GM23338 (cell line): ENCODE measurements at regions not wholly inside any gene's neighbourhood (a gene's known extent, or its start where the extent isn't known, plus 50 kb on each side); places are given as distances from the start of the nearest gene placed in this dataset.
A peak's percentile ranks its signal among the peaks of the same experiment; 100 is the strongest.
"Not testable (repeated sequence)": the region's sequence is repeated elsewhere in the genome, so short reads cannot be mapped to it uniquely, and the experiment has no call there.

ENCODE experiments used
- ATAC-seq: fragments of 200-7000 bp; cut with Tn5 transposase; 3 replicates; pipeline ENCODE4 v1.9.1; 2020
- DNase-seq: peaks from one replicate; pipeline ENCODE4 v3.0.0-alpha.2; 2015; ENCODE audit warnings: low spot score
- H2AFZ ChIP-seq: fragments of 200-600 bp; sonication (generic); 2 replicates; pipeline ENCODE4 v1.8.0; 2016; ENCODE audit warnings: antibody characterized with exemption, mild to moderate bottlenecking, moderate library complexity
- H3F3A ChIP-seq: fragments of 200-600 bp; sonication (generic); replicated peaks from 2 replicates; pipeline ENCODE4 v1.8.0; 2017; ENCODE audit warnings: antibody characterized with exemption, mixed run types, low read depth
- H3K27ac ChIP-seq: fragments of 200-600 bp; sonication (generic); 2 replicates; pipeline ENCODE4 v1.6.1; 2016; ENCODE audit warnings: low read depth
- H3K27me3 ChIP-seq: fragments of 200-600 bp; sonication (generic); 2 replicates; pipeline ENCODE4 v1.8.0; 2016; ENCODE audit warnings: mild to moderate bottlenecking, mixed run types, moderate library complexity; ENCODE audit not compliant: insufficient read depth
- H3K36me3 ChIP-seq: fragments of 200-600 bp; sonication (generic); 2 replicates; pipeline ENCODE4 v1.8.0; 2016; ENCODE audit warnings: mild to moderate bottlenecking; ENCODE audit not compliant: insufficient read depth
- H3K4me1 ChIP-seq: fragments of 200-600 bp; sonication (generic); 2 replicates; pipeline ENCODE4 v1.8.0; 2016; ENCODE audit warnings: mild to moderate bottlenecking, moderate library complexity; ENCODE audit not compliant: insufficient read depth
- H3K4me2 ChIP-seq: fragments of 200-600 bp; sonication (generic); 2 replicates; pipeline ENCODE4 v1.7.1; 2017; ENCODE audit warnings: mixed run types
- H3K4me3 ChIP-seq: fragments of 200-600 bp; sonication (generic); 2 replicates; pipeline ENCODE4 v1.6.1; 2016; ENCODE audit warnings: mixed run types
- H3K79me2 ChIP-seq: fragments of 200-600 bp; sonication (generic); replicated peaks from 2 replicates; pipeline ENCODE4 v1.8.0; 2017; ENCODE audit warnings: mild to moderate bottlenecking; ENCODE audit not compliant: insufficient read depth
- H3K9me2 ChIP-seq: fragments of 200-600 bp; sonication (generic); 2 replicates; pipeline ENCODE4 v1.8.0; 2017; ENCODE audit not compliant: insufficient read depth
- H4K20me1 ChIP-seq: fragments of 200-600 bp; sonication (generic); replicated peaks from 2 replicates; pipeline ENCODE4 v1.8.0; 2017; ENCODE audit warnings: mild to moderate bottlenecking; ENCODE audit not compliant: insufficient read depth
- H3K27ac Mint-ChIP-seq: 2 replicates; pipeline ENCODE4 v1.8.0; 2020; ENCODE audit warnings: inconsistent platforms, mild to moderate bottlenecking, moderate library complexity, mixed read lengths
- H3K27me3 Mint-ChIP-seq: 3 replicates; pipeline ENCODE4 v1.8.0; 2022; ENCODE audit warnings: low read depth, mild to moderate bottlenecking, moderate library complexity, mixed read lengths, inconsistent platforms; ENCODE audit not compliant: insufficient read depth, poor library complexity
- H3K36me3 Mint-ChIP-seq: 3 replicates; pipeline ENCODE4 v1.8.0; 2021; ENCODE audit warnings: low read depth, mild to moderate bottlenecking, inconsistent platforms, moderate library complexity, mixed read lengths
- H3K4me1 Mint-ChIP-seq: 3 replicates; pipeline ENCODE4 v1.8.0; 2020; ENCODE audit warnings: mild to moderate bottlenecking, inconsistent platforms, mixed read lengths
- H3K4me3 Mint-ChIP-seq: 3 replicates; pipeline ENCODE4 v1.8.0; 2021; ENCODE audit warnings: moderate library complexity, mild to moderate bottlenecking, inconsistent platforms, mixed read lengths
- H3K9me3 Mint-ChIP-seq: 3 replicates; pipeline ENCODE4 v1.8.0; 2020; ENCODE audit warnings: moderate library complexity, mild to moderate bottlenecking, inconsistent platforms, mixed read lengths

- not testable (repeated sequence) for H3K36me3 Mint-ChIP-seq, H3K9me3 Mint-ChIP-seq, H4K20me1 ChIP-seq, H3K27ac Mint-ChIP-seq, H3K4me1 ChIP-seq, H2AFZ ChIP-seq, H3F3A ChIP-seq, H3K27me3 Mint-ChIP-seq, H3K4me3 ChIP-seq, H3K4me1 Mint-ChIP-seq, H3K9me2 ChIP-seq, H3K4me3 Mint-ChIP-seq, ATAC-seq, DNase-seq, H3K36me3 ChIP-seq, H3K27ac ChIP-seq, H3K79me2 ChIP-seq, H3K4me2 ChIP-seq
- H3K27me3 ChIP-seq: peaks cover 17% of the 10 kb centered on the region; the same call in 1 of the 2 replicates
These were observed 785.5 kb downstream of the FOXD4L5 start for GRCh38 chr9:64499541-64499940.

- not testable (repeated sequence) for H3K36me3 Mint-ChIP-seq, H4K20me1 ChIP-seq, H3K79me2 ChIP-seq, H3K36me3 ChIP-seq, ATAC-seq, H3K4me3 Mint-ChIP-seq, H3K4me1 ChIP-seq, H3K27ac ChIP-seq, H2AFZ ChIP-seq, H3K9me3 Mint-ChIP-seq, H3K4me3 ChIP-seq, H3K4me2 ChIP-seq, H3K27me3 Mint-ChIP-seq, H3K4me1 Mint-ChIP-seq, H3K9me2 ChIP-seq, H3F3A ChIP-seq, H3K27ac Mint-ChIP-seq
- peak; percentile 0 for DNase-seq
- H3K27me3 ChIP-seq: peaks cover 24% of the 10 kb centered on the region; the same call in 1 of the 2 replicates
These were observed 786.6 kb downstream of the FOXD4L5 start for GRCh38 chr9:64498409-64498808.

GRCh38 chr9:64488544-64488943, 796.5 kb downstream of the FOXD4L5 start:
- DNase-seq (peak; percentile 2), ATAC-seq (peak; percentile 39; the same call in 1 of the 3 replicates)
- H3K27ac ChIP-seq, H3F3A ChIP-seq, H3K27ac Mint-ChIP-seq, H3K27me3 Mint-ChIP-seq, H3K27me3 ChIP-seq, H3K4me2 ChIP-seq, H3K4me1 ChIP-seq, H3K4me3 Mint-ChIP-seq, H3K4me3 ChIP-seq, H4K20me1 ChIP-seq, H3K4me1 Mint-ChIP-seq, H2AFZ ChIP-seq, H3K9me3 Mint-ChIP-seq, H3K9me2 ChIP-seq, H3K36me3 Mint-ChIP-seq, H3K79me2 ChIP-seq, H3K36me3 ChIP-seq: not testable (repeated sequence)

GRCh38 chr9:64486067-64486466, 798.9 kb downstream of the FOXD4L5 start:
- H3K27ac Mint-ChIP-seq, H3K4me3 Mint-ChIP-seq, H3K4me2 ChIP-seq, H3K9me2 ChIP-seq, H3K27ac ChIP-seq, H2AFZ ChIP-seq, DNase-seq, H4K20me1 ChIP-seq, H3K27me3 ChIP-seq, H3K4me1 Mint-ChIP-seq, H3K4me3 ChIP-seq, H3K79me2 ChIP-seq, H3K36me3 Mint-ChIP-seq, H3F3A ChIP-seq, ATAC-seq, H3K4me1 ChIP-seq, H3K27me3 Mint-ChIP-seq, H3K36me3 ChIP-seq, H3K9me3 Mint-ChIP-seq: not testable (repeated sequence)

- not testable (repeated sequence) for H3K27me3 ChIP-seq, H3K9me3 Mint-ChIP-seq, H4K20me1 ChIP-seq, ATAC-seq, H3K4me3 ChIP-seq, DNase-seq, H3K4me3 Mint-ChIP-seq, H3K4me2 ChIP-seq, H3K27ac ChIP-seq, H3K27ac Mint-ChIP-seq, H3K36me3 ChIP-seq, H3K4me1 ChIP-seq, H3K4me1 Mint-ChIP-seq, H3K79me2 ChIP-seq, H3K36me3 Mint-ChIP-seq, H3K9me2 ChIP-seq, H3F3A ChIP-seq, H3K27me3 Mint-ChIP-seq, H2AFZ ChIP-seq
These were observed 805.9 kb downstream of the FOXD4L5 start for GRCh38 chr9:64479095-64479494.

- DNase-seq, H3K9me2 ChIP-seq, H3K4me2 ChIP-seq, H3K79me2 ChIP-seq, H4K20me1 ChIP-seq, H2AFZ ChIP-seq, H3K27ac ChIP-seq, H3K4me1 Mint-ChIP-seq, H3K27ac Mint-ChIP-seq, H3K4me1 ChIP-seq, H3K4me3 Mint-ChIP-seq, H3K9me3 Mint-ChIP-seq, H3K36me3 Mint-ChIP-seq, ATAC-seq, H3K27me3 Mint-ChIP-seq, H3F3A ChIP-seq, H3K4me3 ChIP-seq, H3K36me3 ChIP-seq, H3K27me3 ChIP-seq: not testable (repeated sequence)
These were observed 816.1 kb downstream of the FOXD4L5 start for GRCh38 chr9:64468943-64469342.
